ENCODE measurements at regions not wholly inside any gene's neighbourhood (a gene's known extent, or its start where the extent isn't known, plus 50 kb on each side); places are given as distances from the start of the nearest gene placed in this dataset.

DNA sequence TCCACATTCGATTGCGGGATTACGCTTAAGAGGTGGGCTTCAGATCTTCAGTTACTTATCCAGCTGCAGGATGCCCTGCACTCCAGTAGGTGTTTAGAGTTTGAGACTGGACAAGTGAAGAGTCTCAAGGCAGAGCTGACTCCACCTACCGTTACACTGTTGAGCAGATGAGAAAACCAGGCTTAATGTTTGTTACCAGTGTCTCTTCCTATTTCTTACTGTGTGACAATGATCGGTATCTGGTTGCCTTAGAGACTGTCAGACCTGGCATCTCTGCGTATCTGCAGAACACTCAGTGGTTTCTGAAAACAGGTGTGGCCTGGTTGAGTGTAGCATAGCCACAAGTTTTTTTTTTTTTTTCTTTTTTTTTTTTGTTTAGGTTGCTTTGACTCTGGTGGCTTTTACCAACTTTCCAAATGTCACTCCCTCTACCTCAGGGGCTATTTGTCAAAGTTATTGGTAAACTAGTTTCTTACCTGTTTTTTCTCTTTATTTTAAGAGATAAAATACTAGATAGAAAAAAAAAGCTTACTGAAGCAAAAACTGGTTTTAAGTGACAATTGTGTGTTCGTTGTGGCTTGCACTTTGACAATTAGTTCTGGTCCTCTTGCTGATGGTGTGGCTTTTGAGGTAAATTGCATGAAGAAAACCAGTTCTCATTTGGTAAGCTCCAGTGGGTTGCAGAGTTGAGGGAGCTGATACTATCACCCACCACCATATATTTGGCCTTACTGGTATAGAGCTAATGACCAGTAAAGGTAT is 284.8 kb downstream of the ETS1 start:
- TF ChIP-seq POLR2A (IDR thresholded peaks at IDR 0.05), result peak in 1 of 4 donors; percentile 71
- TF ChIP-seq, protein P1, sequence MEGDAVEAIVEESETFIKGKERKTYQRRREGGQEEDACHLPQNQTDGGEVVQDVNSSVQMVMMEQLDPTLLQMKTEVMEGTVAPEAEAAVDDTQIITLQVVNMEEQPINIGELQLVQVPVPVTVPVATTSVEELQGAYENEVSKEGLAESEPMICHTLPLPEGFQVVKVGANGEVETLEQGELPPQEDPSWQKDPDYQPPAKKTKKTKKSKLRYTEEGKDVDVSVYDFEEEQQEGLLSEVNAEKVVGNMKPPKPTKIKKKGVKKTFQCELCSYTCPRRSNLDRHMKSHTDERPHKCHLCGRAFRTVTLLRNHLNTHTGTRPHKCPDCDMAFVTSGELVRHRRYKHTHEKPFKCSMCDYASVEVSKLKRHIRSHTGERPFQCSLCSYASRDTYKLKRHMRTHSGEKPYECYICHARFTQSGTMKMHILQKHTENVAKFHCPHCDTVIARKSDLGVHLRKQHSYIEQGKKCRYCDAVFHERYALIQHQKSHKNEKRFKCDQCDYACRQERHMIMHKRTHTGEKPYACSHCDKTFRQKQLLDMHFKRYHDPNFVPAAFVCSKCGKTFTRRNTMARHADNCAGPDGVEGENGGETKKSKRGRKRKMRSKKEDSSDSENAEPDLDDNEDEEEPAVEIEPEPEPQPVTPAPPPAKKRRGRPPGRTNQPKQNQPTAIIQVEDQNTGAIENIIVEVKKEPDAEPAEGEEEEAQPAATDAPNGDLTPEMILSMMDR (IDR thresholded peaks at IDR 0.05), result peak in 1 of 6 experiments; percentile 22
